ENCODE measurements at regions not wholly inside any gene's neighbourhood (a gene's known extent, or its start where the extent isn't known, plus 50 kb on each side); places are given as distances from the start of the nearest gene placed in this dataset.

DNA sequence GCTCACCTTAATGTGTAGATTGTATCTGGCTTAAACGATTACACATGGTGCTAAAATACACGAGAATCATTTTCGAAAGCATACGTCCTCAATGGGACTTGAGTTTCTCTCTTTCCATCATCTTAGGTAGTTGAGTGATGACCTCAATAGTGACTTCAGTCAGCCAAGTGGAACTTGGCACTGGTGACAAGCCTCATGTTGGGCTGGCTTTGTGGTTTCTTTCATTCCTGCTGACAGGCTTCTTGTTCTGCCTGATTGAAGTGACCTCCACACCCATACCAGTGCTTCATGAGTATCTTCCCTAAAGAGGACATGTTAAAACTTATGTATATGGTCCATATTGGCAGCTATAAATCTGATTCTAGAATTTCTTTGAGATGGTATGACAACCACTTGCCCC is 159.1 kb upstream of the WDR1 start:
- CTCF ChIA-PET, result no interaction called here
- intact Hi-C loops (cut with micrococcal nuclease) (no loop called here), in situ Hi-C loops (cut with MboI; ENCODE audit: low sequenced_read_pairs) (no loop called here), dilution Hi-C loops (cut with HindIII; ENCODE audit: low sequenced_read_pairs, unreplicated experiment) (no loop called here)
- TF ChIP-seq RFX5 (IDR thresholded peaks at IDR 0.05; ENCODE audit: low read depth, low read length) (no peak), RAD21 (IDR thresholded peaks at IDR 0.05; ENCODE audit: low read length) (no peak), BHLHE40 (IDR thresholded peaks at IDR 0.05; ENCODE audit: low read depth, low read length) (no peak), MXI1 (IDR thresholded peaks at IDR 0.05; ENCODE audit: borderline replicate concordance, low read depth, low read length) (no peak)
- H2AK9ac ChIP-seq (replicated peaks; ENCODE audit: low read depth, low read length, poor library complexity), result no peak overlapping the region
- ATAC-seq (ENCODE audit: low read depth) (no peak), DNase-seq (no peak)
- no peak overlapping the region for H3K18ac ChIP-seq (ENCODE audit: low read depth, low read length)
- no peak overlapping the region for H3K4ac ChIP-seq (ENCODE audit: low read depth, low read length)
- H3K14ac ChIP-seq (replicated peaks; ENCODE audit: low read depth, low read length), result no peak overlapping the region
- no peak overlapping the region for H3K27ac ChIP-seq (ENCODE audit: insufficient read depth, low read length)
- H4K5ac ChIP-seq (ENCODE audit: low read depth, low read length), result no peak overlapping the region
- no peaks in the 10 kb centered on the region for H3K9me1 ChIP-seq (ENCODE audit: insufficient read depth, low read length)
- POLR2A ChIA-PET (ENCODE audit: unreplicated experiment), result no interaction called here
- H3K4me2 ChIP-seq (ENCODE audit: low read depth, low read length), result no peak overlapping the region
- H2BK15ac ChIP-seq (ENCODE audit: low read depth, low read length), result no peak overlapping the region
- H4K20me1 ChIP-seq (ENCODE audit: insufficient read depth, low read length), result no peaks in the 10 kb centered on the region
- WGBS, 2 experiments (ENCODE audit: extremely low coverage in 2 of 2, insufficient read length in 1 of 2), result no CpG with 5 or more reads among the region's 4 CpGs
- no peak overlapping the region for H3K4me3 ChIP-seq (ENCODE audit: insufficient read depth, low read depth, low read length)
- no peak overlapping the region for H4K8ac ChIP-seq (ENCODE audit: low read depth in 2 of 2, low read length in 2 of 2)
- BruUV-seq (replicated peaks), result no TSS peak
- no peak overlapping the region for H3K23ac ChIP-seq (ENCODE audit: low read depth, low read length)
- no peak overlapping the region for H2AK5ac ChIP-seq (ENCODE audit: low read depth, low read length)
- no peak overlapping the region for H3K9ac ChIP-seq (ENCODE audit: low read depth, low read length)
- H3K36me3 ChIP-seq (ENCODE audit: control insufficient read depth, insufficient read depth, low read length), result no peaks in the 10 kb centered on the region
- H2BK120ac ChIP-seq (ENCODE audit: low read depth, low read length), result no peak overlapping the region
- no peak overlapping the region for H2BK20ac ChIP-seq (ENCODE audit: low read depth, low read length)
- no peak overlapping the region for H3K56ac ChIP-seq (ENCODE audit: extremely low read depth, insufficient read depth, low read length)
- H3K9me3 ChIP-seq (ENCODE audit: control insufficient read depth, insufficient read depth, low read length), result peaks cover 5% of the 10 kb centered on the region; the same call in 1 of the 2 replicates
- H2BK5ac ChIP-seq (ENCODE audit: low read depth, low read length, poor library complexity, severe bottlenecking), result no peak overlapping the region
- H4K91ac ChIP-seq (ENCODE audit: insufficient read depth, low read depth, low read length), result no peak overlapping the region
- H3K79me1 ChIP-seq (ENCODE audit: low read depth in 1 of 2, low read length in 2 of 2), result no peaks in the 10 kb centered on the region
- H3K4me1 ChIP-seq (ENCODE audit: control insufficient read depth, insufficient read depth, low read length), result no peaks in the 10 kb centered on the region
- no peaks in the 10 kb centered on the region for H3K27me3 ChIP-seq (ENCODE audit: control insufficient read depth, insufficient read depth, low read length)
- H2AFZ ChIP-seq (replicated peaks; ENCODE audit: low read length, poor library complexity), result no peak overlapping the region
